Adrenal gland (tissue), 5 donors: ENCODE measurements at regions not wholly inside any gene's neighbourhood (a gene's known extent, or its start where the extent isn't known, plus 50 kb on each side); places are given as distances from the start of the nearest gene placed in this dataset.

Experiments
- POLR2A ChIP-seq, 2 donors: fragments of 450-650 bp; IDR thresholded peaks; one replicate each; pipeline ENCODE4 v1.6.1; 2017; ENCODE audit warnings: antibody characterized with exemption in 2 of 2, mild to moderate bottlenecking in 2 of 2, moderate library complexity in 1 of 2
- TF ChIP-seq, protein P1 (sequence below), 6 experiments: fragments of 450-650 bp in 4 of 6; fragments of 200-600 bp in 2 of 6; sonication (generic) in 1 of 6; IDR thresholded peaks; 1 replicate in 5 of 6; 2 replicates in 1 of 6; pipeline versions ENCODE4 v1.5.1 to v1.8.0; 2016 to 2021; ENCODE audit warnings: antibody characterized with exemption in 6 of 6, mild to moderate bottlenecking in 2 of 6, moderate library complexity in 1 of 6
- donor health status: DM: no; HTN: no; CAD: no.

DNA sequence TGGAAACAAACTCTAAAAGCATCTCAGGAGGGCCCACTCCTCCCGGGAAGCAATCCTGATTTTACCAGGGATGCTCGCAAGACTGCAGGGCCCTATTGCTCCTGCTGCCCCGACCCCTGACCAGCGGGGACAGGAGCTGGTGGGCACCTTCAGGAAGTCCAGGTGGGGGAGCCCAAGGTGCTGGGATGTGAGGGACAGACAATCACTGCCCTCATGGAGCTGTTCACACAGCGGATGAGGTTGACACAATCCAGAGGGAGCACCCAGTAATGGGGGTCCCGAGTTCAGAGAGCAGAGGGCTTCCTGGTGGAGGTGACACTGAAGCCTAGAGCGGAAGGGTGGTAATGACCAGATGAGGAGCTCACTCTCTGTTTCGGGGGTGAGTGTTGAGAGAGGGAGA lies 126.2 kb downstream of the FOXL1 start:
- TF ChIP-seq, protein P1, sequence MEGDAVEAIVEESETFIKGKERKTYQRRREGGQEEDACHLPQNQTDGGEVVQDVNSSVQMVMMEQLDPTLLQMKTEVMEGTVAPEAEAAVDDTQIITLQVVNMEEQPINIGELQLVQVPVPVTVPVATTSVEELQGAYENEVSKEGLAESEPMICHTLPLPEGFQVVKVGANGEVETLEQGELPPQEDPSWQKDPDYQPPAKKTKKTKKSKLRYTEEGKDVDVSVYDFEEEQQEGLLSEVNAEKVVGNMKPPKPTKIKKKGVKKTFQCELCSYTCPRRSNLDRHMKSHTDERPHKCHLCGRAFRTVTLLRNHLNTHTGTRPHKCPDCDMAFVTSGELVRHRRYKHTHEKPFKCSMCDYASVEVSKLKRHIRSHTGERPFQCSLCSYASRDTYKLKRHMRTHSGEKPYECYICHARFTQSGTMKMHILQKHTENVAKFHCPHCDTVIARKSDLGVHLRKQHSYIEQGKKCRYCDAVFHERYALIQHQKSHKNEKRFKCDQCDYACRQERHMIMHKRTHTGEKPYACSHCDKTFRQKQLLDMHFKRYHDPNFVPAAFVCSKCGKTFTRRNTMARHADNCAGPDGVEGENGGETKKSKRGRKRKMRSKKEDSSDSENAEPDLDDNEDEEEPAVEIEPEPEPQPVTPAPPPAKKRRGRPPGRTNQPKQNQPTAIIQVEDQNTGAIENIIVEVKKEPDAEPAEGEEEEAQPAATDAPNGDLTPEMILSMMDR (IDR thresholded peaks at IDR 0.05) = no peak
- no peak for TF ChIP-seq POLR2A (IDR thresholded peaks at IDR 0.05)
